ENCODE measurements at regions not wholly inside any gene's neighbourhood (a gene's known extent, or its start where the extent isn't known, plus 50 kb on each side); places are given as distances from the start of the nearest gene placed in this dataset.

- Histone ChIP-seq H3K4me1 (ENCODE audit: control insufficient read depth in 1 of 2, insufficient read depth in 2 of 2, low read length in 2 of 2) (no peaks in the 10 kb centered on the region), H3K9ac (ENCODE audit: low read length) (no peak overlapping the region), H2AFZ (ENCODE audit: low read depth, low read length, poor library complexity, severe bottlenecking) (no peak overlapping the region), H3K79me2 (ENCODE audit: insufficient read depth, low read length) (no peaks in the 10 kb centered on the region), H3K4me2 (ENCODE audit: low read length) (no peak overlapping the region), H3K9me3 (ENCODE audit: control insufficient read depth in 1 of 2, insufficient read depth in 1 of 2, low read depth in 1 of 2, low read length in 2 of 2) (no peaks in the 10 kb centered on the region), H4K20me1 (ENCODE audit: insufficient read depth) (no peaks in the 10 kb centered on the region), H3K27me3 (ENCODE audit: insufficient read depth, low read length) (no peaks in the 10 kb centered on the region), H3K36me3 (ENCODE audit: control insufficient read depth in 1 of 2, insufficient read depth in 2 of 2, low read length in 2 of 2) (no peaks in the 10 kb centered on the region), H3K27ac (ENCODE audit: low read depth, low read length) (no peak overlapping the region), H3K9me2 (ENCODE audit: insufficient read depth) (no peaks in the 10 kb centered on the region), H3K4me3 (replicated peaks in 1 of 2; ENCODE audit: low read depth in 1 of 2, low read length in 2 of 2) (no peak overlapping the region)
- ATAC-seq (no peak), DNase-seq (ENCODE audit: low read depth, low spot score) (no peak)
- ChIA-PET RAD21 (ENCODE audit: low non-redundant PET in 1 of 2, low total read pairs in 2 of 2, uncharacterized antibody in 2 of 2, unreplicated experiment in 2 of 2) (no interaction called here), CTCF (no interaction called here), POLR2A (no interaction called here)
- intact Hi-C loops (cut with micrococcal nuclease), result no loop called here
- no TSS peak for BruUV-seq (replicated peaks)
- TF ChIP-seq ZBTB33 (IDR thresholded peaks at IDR 0.05; ENCODE audit: extremely low read depth, insufficient replicate concordance, low read length) (no peak), FOSL1 (IDR thresholded peaks at IDR 0.05; ENCODE audit: low read depth) (no peak), ZNF274 (IDR thresholded peaks at IDR 0.05; ENCODE audit: low read depth, low read length) (no peak), RAD21 (IDR thresholded peaks at IDR 0.05; ENCODE audit: low read depth) (no peak), YY1 (IDR thresholded peaks at IDR 0.05; ENCODE audit: extremely low read depth, insufficient replicate concordance, low read depth, low read length) (no peak), MAX (IDR thresholded peaks at IDR 0.05) (no peak), SP1 (IDR thresholded peaks at IDR 0.05; ENCODE audit: low read depth) (no peak), ZFX (IDR thresholded peaks at IDR 0.05) (no peak), CEBPB (IDR thresholded peaks at IDR 0.05; ENCODE audit: low read depth) (no peak), ELF1 (IDR thresholded peaks at IDR 0.05; ENCODE audit: borderline replicate concordance, low read depth) (no peak), SRF (IDR thresholded peaks at IDR 0.05; ENCODE audit: low read depth) (no peak), CBX3 (IDR thresholded peaks at IDR 0.05; ENCODE audit: low read depth) (no peak), JUND (IDR thresholded peaks at IDR 0.05) (no peak), EZH2phosphoT487 (IDR thresholded peaks at IDR 0.05; ENCODE audit: borderline replicate concordance) (no peak), EGR1 (IDR thresholded peaks at IDR 0.05; ENCODE audit: low read depth) (no peak), POLR2AphosphoS5 (IDR thresholded peaks at IDR 0.05; ENCODE audit: low read depth, low read length) (no peak), CTCF (IDR thresholded peaks at IDR 0.05 in 2 of 3, conservative IDR thresholded peaks at IDR 0.05 in 1 of 3; ENCODE audit: borderline replicate concordance in 1 of 3, insufficient read depth in 1 of 3, low read depth in 2 of 3, low read length in 2 of 3) (no peak), ATF3 (IDR thresholded peaks at IDR 0.05) (no peak)
Observed at GRCh38 chr5:54653956-54654614, 136.5 kb downstream of the SNX18 start.

Measured in HCT116 (cell line).